ENCODE measurements at regions not wholly inside any gene's neighbourhood (a gene's known extent, or its start where the extent isn't known, plus 50 kb on each side); places are given as distances from the start of the nearest gene placed in this dataset.

DNA sequence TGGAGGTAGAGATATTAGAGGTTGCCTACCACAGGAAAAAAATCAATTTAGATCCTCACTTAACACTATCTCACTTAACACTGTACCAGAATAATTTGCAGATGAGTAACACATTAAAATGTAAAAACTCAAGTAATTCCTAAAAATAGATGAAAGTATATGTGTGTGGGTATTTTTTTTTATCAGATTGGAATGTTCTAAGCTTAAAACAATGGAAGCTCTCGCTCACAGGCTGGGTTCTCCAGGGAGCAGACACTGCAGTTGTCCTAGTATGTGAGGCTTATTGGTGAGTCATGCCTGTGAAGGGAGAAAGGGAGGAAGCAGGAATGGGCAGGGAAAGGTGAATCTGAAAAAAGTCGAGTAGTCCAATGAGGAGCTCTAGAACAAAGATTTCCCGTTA, 181.3 kb upstream of the ZNF608 start:
- TF ChIP-seq GATA2 (IDR thresholded peaks at IDR 0.05; ENCODE audit: low read depth, low read length) = no peak
- TF ChIP-seq GATA3 (IDR thresholded peaks at IDR 0.05; ENCODE audit: low read depth, low read length) = no peak

Measured in SH-SY5Y (cell line).